Mesenchymal stem cell (in vitro differentiated cells and primary cell): ENCODE measurements at regions not wholly inside any gene's neighbourhood (a gene's known extent, or its start where the extent isn't known, plus 50 kb on each side); places are given as distances from the start of the nearest gene placed in this dataset.
A peak's percentile ranks its signal among the peaks of the same experiment; 100 is the strongest.

ENCODE experiments used
- DNase-seq: peaks from one replicate; pipeline ENCODE4 v3.0.0-alpha.2; 2013
- H2AFZ ChIP-seq: one replicate; pipeline ENCODE4 v1.6.1; 2013; ENCODE audit warnings: low read depth, mild to moderate bottlenecking, control low read depth, inconsistent platforms, low read length, moderate library complexity
- H2AK5ac ChIP-seq: 2 replicates; pipeline ENCODE4 v1.6.1; 2013; ENCODE audit warnings: low read length, moderate library complexity, mild to moderate bottlenecking, inconsistent platforms; ENCODE audit not compliant: severe bottlenecking
- H2BK120ac ChIP-seq: one replicate; pipeline ENCODE4 v1.6.1; 2013; ENCODE audit warnings: low read depth, mild to moderate bottlenecking, inconsistent platforms, low read length, moderate library complexity
- H2BK12ac ChIP-seq, 2 experiments: one replicate each; pipeline ENCODE4 v1.6.1; 2013; ENCODE audit warnings: inconsistent platforms in 2 of 2, low read length in 2 of 2, mild to moderate bottlenecking in 2 of 2, moderate library complexity in 2 of 2, control low read depth in 1 of 2
- H2BK15ac ChIP-seq: one replicate; pipeline ENCODE4 v1.6.1; 2013; ENCODE audit warnings: mild to moderate bottlenecking, low read depth, inconsistent platforms; ENCODE audit not compliant: poor library complexity, severe bottlenecking
- H2BK5ac ChIP-seq: 2 replicates; pipeline ENCODE4 v1.6.1; 2013; ENCODE audit warnings: low read depth, mild to moderate bottlenecking, low read length, control low read depth, inconsistent platforms; ENCODE audit not compliant: poor library complexity, severe bottlenecking
- H3K14ac ChIP-seq, 2 experiments: one replicate each; pipeline ENCODE4 v1.6.1; 2013; ENCODE audit warnings: inconsistent platforms in 2 of 2, low read length in 2 of 2, control low read depth in 1 of 2, mild to moderate bottlenecking in 1 of 2, moderate library complexity in 1 of 2
- H3K18ac ChIP-seq, 2 experiments: one replicate each; pipeline ENCODE4 v1.6.1; 2013; ENCODE audit warnings: inconsistent platforms in 2 of 2, low read length in 2 of 2, control low read depth in 1 of 2, low read depth in 1 of 2, mild to moderate bottlenecking in 1 of 2
- H3K23ac ChIP-seq, 2 experiments: one replicate each; pipeline ENCODE4 v1.6.1; 2013; ENCODE audit warnings: inconsistent platforms in 2 of 2, low read length in 2 of 2, mild to moderate bottlenecking in 2 of 2, moderate library complexity in 2 of 2, control low read depth in 1 of 2
- H3K27ac ChIP-seq: 2 replicates; pipeline ENCODE4 v1.5.1; 2013; ENCODE audit warnings: mild to moderate bottlenecking, moderate library complexity, low read length, control low read depth, inconsistent platforms; ENCODE audit not compliant: poor library complexity, severe bottlenecking
- H3K27me3 ChIP-seq, 2 experiments: 2 replicates each; pipeline versions ENCODE4 v1.6.1 to v1.7.0; 2013; ENCODE audit warnings: low read length in 2 of 2, mild to moderate bottlenecking in 2 of 2, moderate library complexity in 2 of 2, control low read depth in 1 of 2, inconsistent platforms in 1 of 2; ENCODE audit not compliant: control insufficient read depth in 1 of 2, insufficient read depth in 1 of 2
- H3K36me3 ChIP-seq, 2 experiments: 2 replicates each; pipeline versions ENCODE4 v1.6.1 to v1.7.0; 2013; ENCODE audit warnings: low read length in 2 of 2, control low read depth in 1 of 2, inconsistent platforms in 1 of 2, low read depth in 1 of 2, mild to moderate bottlenecking in 1 of 2; ENCODE audit not compliant: insufficient read depth in 2 of 2, control insufficient read depth in 1 of 2
- H3K4ac ChIP-seq, 2 experiments: one replicate each; pipeline ENCODE4 v1.6.1; 2013; ENCODE audit warnings: inconsistent platforms in 2 of 2, low read length in 2 of 2, mild to moderate bottlenecking in 2 of 2, moderate library complexity in 2 of 2, control low read depth in 1 of 2, low read depth in 1 of 2
- H3K4me1 ChIP-seq: 2 replicates; pipeline ENCODE4 v1.6.1; 2013; ENCODE audit warnings: low read depth, low read length, control low read depth; ENCODE audit not compliant: control insufficient read depth, insufficient read depth
- H3K4me2 ChIP-seq: 2 replicates; pipeline ENCODE4 v1.6.1; 2013; ENCODE audit warnings: low read length, mild to moderate bottlenecking, inconsistent platforms; ENCODE audit not compliant: poor library complexity, severe bottlenecking
- H3K4me3 ChIP-seq, 2 experiments: 2 replicates each; pipeline versions ENCODE4 v1.5.1 to v1.7.0; 2013; ENCODE audit warnings: low read length in 2 of 2, mild to moderate bottlenecking in 2 of 2, control low read depth in 1 of 2, low read depth in 1 of 2; ENCODE audit not compliant: insufficient read depth in 1 of 2
- H3K79me1 ChIP-seq: replicated peaks from 2 replicates; pipeline ENCODE4 v1.6.1; 2013; ENCODE audit warnings: mild to moderate bottlenecking, control low read depth, low read length, inconsistent platforms; ENCODE audit not compliant: poor library complexity, severe bottlenecking
- H3K9ac ChIP-seq: 2 replicates; pipeline ENCODE4 v1.7.0; 2013; ENCODE audit warnings: mild to moderate bottlenecking, low read length, moderate library complexity
- H3K9me3 ChIP-seq: 2 replicates; pipeline ENCODE4 v1.7.0; 2013; ENCODE audit warnings: mild to moderate bottlenecking, low read length; ENCODE audit not compliant: control insufficient read depth
- H4K8ac ChIP-seq: one replicate; pipeline ENCODE4 v1.6.1; 2013; ENCODE audit warnings: inconsistent platforms, mild to moderate bottlenecking, low read length, moderate library complexity
- H4K91ac ChIP-seq: one replicate; pipeline ENCODE4 v1.6.1; 2013; ENCODE audit warnings: mild to moderate bottlenecking, low read length, inconsistent platforms
- WGBS: methylation state at CpG from one replicate; pipeline ENCODE4 v1.1.7; 2013; ENCODE audit warnings: mixed read lengths; 5-methylcytosine and 5-hydroxymethylcytosine counted together

- H3K18ac ChIP-seq: no peak overlapping the region
- no peaks in the 10 kb centered on the region for H3K36me3 ChIP-seq
- no peaks in the 10 kb centered on the region for H3K79me1 ChIP-seq
- no peaks in the 10 kb centered on the region for H3K27me3 ChIP-seq
- H2AK5ac ChIP-seq: no peak overlapping the region
- no peak overlapping the region for H4K91ac ChIP-seq
- H3K4ac ChIP-seq: no peak overlapping the region
- WGBS: 98% methylated on average over 2 of the region's 2 CpGs
- H2BK12ac ChIP-seq: no peak overlapping the region
- H3K9ac ChIP-seq: no peak overlapping the region
- peaks cover 21% of the 10 kb centered on the region for H3K9me3 ChIP-seq
- H2BK120ac ChIP-seq: no peak overlapping the region
- no peak overlapping the region for H2BK5ac ChIP-seq
- no peak overlapping the region for H3K14ac ChIP-seq
- H3K4me3 ChIP-seq: no peak overlapping the region
- H2AFZ ChIP-seq: no peak overlapping the region
- peaks cover 2% of the 10 kb centered on the region for H3K4me1 ChIP-seq
- no peak overlapping the region for H4K8ac ChIP-seq
- H3K4me2 ChIP-seq: no peak overlapping the region
- H3K27ac ChIP-seq: no peak overlapping the region
- DNase-seq: no peak
- H2BK15ac ChIP-seq: no peak overlapping the region
- no peak overlapping the region for H3K23ac ChIP-seq
Measured at GRCh38 chr1:96291468-96291867, 430.1 kb upstream of the PTBP2 start.

GRCh38 chr1:96292141-96292540 is 429.4 kb upstream of the PTBP2 start:
- H3K4me2 ChIP-seq: no peak overlapping the region
- H4K91ac ChIP-seq: no peak overlapping the region
- no peaks in the 10 kb centered on the region for H3K79me1 ChIP-seq
- H3K4ac ChIP-seq: no peak overlapping the region
- H3K18ac ChIP-seq: peak overlapping the region in 1 of 2 experiments; percentile 2
- no peak overlapping the region for H2AK5ac ChIP-seq
- no peak overlapping the region for H2BK12ac ChIP-seq
- peaks cover 15% of the 10 kb centered on the region for H3K9me3 ChIP-seq
- no peak overlapping the region for H2BK120ac ChIP-seq
- 100% methylated on average over 1 of the region's 2 CpGs for WGBS
- H3K4me3 ChIP-seq: no peak overlapping the region
- DNase-seq: peak; percentile 10
- H3K23ac ChIP-seq: no peak overlapping the region
- H2BK15ac ChIP-seq: no peak overlapping the region
- H3K14ac ChIP-seq: no peak overlapping the region
- H3K27ac ChIP-seq: no peak overlapping the region
- H3K36me3 ChIP-seq: no peaks in the 10 kb centered on the region
- no peaks in the 10 kb centered on the region for H3K27me3 ChIP-seq
- no peak overlapping the region for H4K8ac ChIP-seq
- H2AFZ ChIP-seq: no peak overlapping the region
- peaks cover 2% of the 10 kb centered on the region for H3K4me1 ChIP-seq
- H3K9ac ChIP-seq: no peak overlapping the region
- H2BK5ac ChIP-seq: no peak overlapping the region

- H3K9ac ChIP-seq: no peak overlapping the region
- H2BK5ac ChIP-seq: no peak overlapping the region
- H3K4me3 ChIP-seq: no peak overlapping the region
- H2AK5ac ChIP-seq: no peak overlapping the region
- H3K4ac ChIP-seq: no peak overlapping the region
- H3K27me3 ChIP-seq: no peaks in the 10 kb centered on the region
- no peak overlapping the region for H2BK15ac ChIP-seq
- H2AFZ ChIP-seq: no peak overlapping the region
- no peak overlapping the region for H2BK12ac ChIP-seq
- no peaks in the 10 kb centered on the region for H3K9me3 ChIP-seq
- H4K91ac ChIP-seq: no peak overlapping the region
- no peaks in the 10 kb centered on the region for H3K79me1 ChIP-seq
- no peaks in the 10 kb centered on the region for H3K36me3 ChIP-seq
- H3K27ac ChIP-seq: no peak overlapping the region
- H3K4me2 ChIP-seq: no peak overlapping the region
- no peak overlapping the region for H2BK120ac ChIP-seq
- no peak overlapping the region for H3K18ac ChIP-seq
- H4K8ac ChIP-seq: no peak overlapping the region
- H3K23ac ChIP-seq: no peak overlapping the region
- no peak overlapping the region for H3K14ac ChIP-seq
- no CpG with 5 or more reads among the region's 2 CpGs for WGBS
- H3K4me1 ChIP-seq: no peaks in the 10 kb centered on the region
- DNase-seq: no peak
Measured at GRCh38 chr1:96296991-96297390, 424.6 kb upstream of the PTBP2 start.

- WGBS: 77% methylated on average over 5 of the region's 7 CpGs
- Histone ChIP-seq H3K9ac (peak overlapping the region; percentile 66), H2BK15ac (no peak overlapping the region), H3K4ac (no peak overlapping the region), H3K9me3 (no peaks in the 10 kb centered on the region), H2AK5ac (no peak overlapping the region), H3K4me2 (peak overlapping the region; percentile 48), H3K27me3 (no peaks in the 10 kb centered on the region), H3K18ac (no peak overlapping the region), H3K79me1 (no peaks in the 10 kb centered on the region), H4K8ac (no peak overlapping the region), H3K4me1 (peaks cover 4% of the 10 kb centered on the region), H3K4me3 (no peak overlapping the region), H4K91ac (no peak overlapping the region), H2BK12ac (no peak overlapping the region), H2AFZ (no peak overlapping the region), H3K36me3 (no peaks in the 10 kb centered on the region), H3K23ac (no peak overlapping the region), H3K27ac (peak overlapping the region; percentile 40), H3K14ac (no peak overlapping the region), H2BK120ac (no peak overlapping the region), H2BK5ac (peak overlapping the region; percentile 91)
- peak; percentile 24 for DNase-seq
Measured at GRCh38 chr1:96306809-96307560, 414.6 kb upstream of the PTBP2 start.
